CD8-positive, alpha-beta memory T cell (primary cell): ENCODE measurements at regions not wholly inside any gene's neighbourhood (a gene's known extent, or its start where the extent isn't known, plus 50 kb on each side); places are given as distances from the start of the nearest gene placed in this dataset.

ENCODE experiments used
- CTCF ChIA-PET: fragments of 350-600 bp; sonication (Branson Sonifier 250); formaldehyde crosslinking; loops from one replicate; lab custom pipeline; 2021; ENCODE audit warnings: antibody characterized with exemption; lab: Charles Lee
- POLR2A ChIA-PET: fragments of 350-600 bp; sonication (Branson Sonifier 250); formaldehyde crosslinking; loops from one replicate; lab custom pipeline; 2021; ENCODE audit warnings: antibody characterized with exemption; lab: Charles Lee
- DNase-seq, 5 donors: peaks; one replicate each; pipeline versions ENCODE4 v3.0.0 to v3.0.0-alpha.2; 2020 to 2022; ENCODE audit warnings: mixed read lengths in 1 of 5
- H3K27ac ChIP-seq: one replicate; pipeline ENCODE4 v1.7.0; 2013; ENCODE audit warnings: low read depth, mild to moderate bottlenecking, low read length, moderate library complexity
- H3K27me3 ChIP-seq: 2 replicates; pipeline ENCODE4 v1.7.0; 2013; ENCODE audit warnings: low read length, mild to moderate bottlenecking; ENCODE audit not compliant: insufficient read depth, poor library complexity, severe bottlenecking
- H3K36me3 ChIP-seq: 2 replicates; pipeline ENCODE4 v1.7.0; 2013; ENCODE audit warnings: mild to moderate bottlenecking, low read length, moderate library complexity; ENCODE audit not compliant: insufficient read depth
- H3K4me1 ChIP-seq: 2 replicates; pipeline ENCODE4 v1.7.0; 2013; ENCODE audit warnings: mild to moderate bottlenecking, low read length, moderate library complexity; ENCODE audit not compliant: insufficient read depth
- H3K4me3 ChIP-seq: 2 replicates; pipeline ENCODE4 v1.7.0; 2013; ENCODE audit warnings: mild to moderate bottlenecking, low read length
- H3K9me3 ChIP-seq: 2 replicates; pipeline ENCODE4 v1.7.0; 2013; ENCODE audit warnings: mild to moderate bottlenecking, low read length
- H3K27ac Mint-ChIP-seq, 8 donors: one replicate each; pipeline ENCODE4 v1.8.0; 2020 to 2021; ENCODE audit warnings: mixed read lengths in 8 of 8, mild to moderate bottlenecking in 6 of 8, inconsistent platforms in 3 of 8, moderate library complexity in 3 of 8
- H3K27me3 Mint-ChIP-seq, 2 donors: one replicate each; pipeline ENCODE4 v1.8.0; 2020 to 2021; ENCODE audit warnings: mixed read lengths in 2 of 2, mild to moderate bottlenecking in 1 of 2, moderate library complexity in 1 of 2
- H3K36me3 Mint-ChIP-seq, 3 donors: one replicate each; pipeline ENCODE4 v1.8.0; 2020 to 2021; ENCODE audit warnings: mixed read lengths in 3 of 3, inconsistent platforms in 1 of 3, mild to moderate bottlenecking in 1 of 3
- H3K4me1 Mint-ChIP-seq, 3 donors: one replicate each; pipeline ENCODE4 v1.8.0; 2020 to 2021; ENCODE audit warnings: mixed read lengths in 3 of 3, inconsistent platforms in 1 of 3, mild to moderate bottlenecking in 1 of 3
- H3K4me3 Mint-ChIP-seq, 7 donors: one replicate each; pipeline ENCODE4 v1.8.0; 2020 to 2021; ENCODE audit warnings: mixed read lengths in 7 of 7, mild to moderate bottlenecking in 6 of 7, moderate library complexity in 4 of 7, inconsistent platforms in 2 of 7
- H3K9me3 Mint-ChIP-seq, 5 donors: one replicate each; pipeline ENCODE4 v1.8.0; 2020 to 2022; ENCODE audit warnings: mixed read lengths in 5 of 5, mild to moderate bottlenecking in 3 of 5, moderate library complexity in 2 of 5, inconsistent platforms in 1 of 5

DNA sequence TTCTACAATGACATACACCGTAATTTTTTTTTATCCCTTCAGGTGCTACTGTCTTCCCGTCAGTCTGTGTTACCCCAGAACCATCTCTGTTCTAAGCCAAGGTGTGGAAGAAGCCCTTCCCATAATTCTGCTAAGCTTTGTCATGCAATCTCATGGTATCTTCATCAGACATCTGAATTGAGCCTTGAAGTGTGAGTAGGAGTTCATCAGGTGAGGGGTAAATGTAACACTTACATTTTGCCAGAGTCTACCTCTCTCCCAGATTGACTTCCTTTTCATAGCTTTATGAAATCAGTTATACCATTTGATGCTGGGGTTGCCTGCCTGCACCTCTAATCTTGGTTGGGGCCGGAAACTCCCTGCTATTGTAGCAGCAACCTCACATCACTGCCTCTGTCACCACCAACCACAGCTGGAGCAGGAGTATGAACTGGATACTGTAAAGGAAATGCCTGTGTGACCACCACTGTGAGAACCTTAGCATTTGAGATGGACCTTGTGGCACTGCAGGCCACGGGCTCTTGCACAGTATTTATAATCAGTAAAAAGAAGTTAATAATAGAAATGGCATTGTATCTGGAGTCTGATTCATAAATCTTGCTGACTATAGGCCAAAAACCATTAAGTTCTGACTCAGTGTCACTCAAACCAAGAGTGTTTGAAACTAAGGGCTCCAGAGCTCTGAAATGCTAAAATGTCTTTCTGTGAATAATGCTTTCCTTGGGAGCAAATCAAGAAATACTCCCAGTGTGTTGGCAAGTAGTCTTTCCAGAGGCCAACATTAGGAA, 58.7 kb upstream of the STK38L start:
- Mint-ChIP-seq H3K36me3 (peaks cover 0 to 5% (median 0%) of the 10 kb centered on the region in 3 donors), H3K27me3 (no peaks in the 10 kb centered on the region), H3K9me3 (no peaks in the 10 kb centered on the region), H3K27ac (peak overlapping the region in 5 of 8 donors; percentile 6 to 86 (median 48)), H3K4me3 (no peak overlapping the region), H3K4me1 (peaks cover 6 to 11% (median 10%) of the 10 kb centered on the region in 3 donors)
- Histone ChIP-seq H3K4me1 (no peaks in the 10 kb centered on the region), H3K27me3 (no peaks in the 10 kb centered on the region), H3K9me3 (no peaks in the 10 kb centered on the region), H3K36me3 (no peaks in the 10 kb centered on the region), H3K27ac (no peak overlapping the region), H3K4me3 (no peak overlapping the region)
- CTCF ChIA-PET, result no interaction called here
- peak in 3 of 5 donors; percentile 1 to 6 (median 2) for DNase-seq
- POLR2A ChIA-PET, result no interaction called here

DNA sequence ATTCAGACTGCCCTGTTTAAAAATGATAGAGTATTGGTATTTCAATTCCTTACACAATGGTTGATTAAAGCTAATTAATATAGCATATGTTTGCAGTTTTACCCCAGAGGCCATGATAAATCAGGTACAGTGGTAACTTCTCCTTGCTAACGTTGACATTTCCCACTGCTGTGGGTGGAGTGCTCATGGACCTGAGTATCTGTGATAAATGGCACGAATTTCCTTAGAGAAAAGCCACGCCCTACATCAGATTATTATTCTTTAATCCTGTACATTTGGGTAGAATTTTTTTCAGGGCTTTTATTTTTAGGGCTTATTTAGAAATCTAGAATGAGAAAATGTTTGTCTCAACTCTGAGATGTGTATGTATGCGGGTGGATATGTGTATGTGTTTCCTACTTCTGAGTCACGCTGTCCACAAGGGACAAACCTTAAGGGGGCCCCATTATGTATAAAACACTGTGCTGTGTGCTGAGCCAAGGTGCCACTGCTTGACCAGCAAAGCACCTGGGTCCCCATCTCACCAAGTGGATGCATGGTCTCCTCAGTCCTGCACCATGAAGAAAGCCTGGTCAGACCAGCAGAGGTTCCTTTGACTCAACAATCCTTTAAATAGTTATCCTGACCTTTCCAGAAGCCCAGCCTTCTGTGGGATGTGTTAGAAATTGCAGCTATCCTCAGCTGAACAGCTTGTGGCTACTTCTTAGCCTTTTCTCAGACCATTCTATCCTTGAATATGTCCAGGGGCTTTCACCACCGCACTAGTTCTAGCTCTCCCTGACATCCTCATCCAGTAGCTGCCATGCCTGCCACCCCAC, 57.9 kb upstream of the STK38L start:
- POLR2A ChIA-PET, result no interaction called here
- Mint-ChIP-seq H3K4me1 (peaks cover 6 to 11% (median 10%) of the 10 kb centered on the region in 3 donors), H3K27me3 (no peaks in the 10 kb centered on the region)

DNA sequence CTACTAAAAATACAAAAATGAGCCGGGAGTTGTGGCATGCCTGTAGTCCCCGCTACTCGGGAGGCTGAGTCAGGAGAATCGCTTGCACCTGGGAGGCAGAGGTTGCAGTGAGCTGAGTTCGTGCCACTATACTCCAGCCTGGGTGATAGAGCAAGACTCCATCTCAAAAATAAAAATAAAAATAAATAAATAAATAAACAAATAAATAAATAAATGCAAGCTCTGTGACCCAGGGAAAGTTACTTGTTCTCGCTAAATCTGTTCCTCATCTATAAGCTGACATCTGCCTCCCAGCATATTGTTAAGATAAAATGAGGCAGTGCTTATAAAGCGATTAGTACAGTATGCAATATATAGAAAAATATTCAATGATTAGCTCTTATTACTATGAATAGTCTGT, 56.4 kb upstream of the STK38L start:
- H3K9me3 Mint-ChIP-seq, result no peaks in the 10 kb centered on the region
- H3K4me1 ChIP-seq, result no peaks in the 10 kb centered on the region
- peaks cover 0 to 5% (median 0%) of the 10 kb centered on the region in 3 donors for H3K36me3 Mint-ChIP-seq
- DNase-seq, result no peak
- no peak overlapping the region for H3K4me3 ChIP-seq
- H3K27ac ChIP-seq, result no peak overlapping the region
- no peaks in the 10 kb centered on the region for H3K27me3 ChIP-seq
- ChIA-PET POLR2A (no interaction called here), CTCF (no interaction called here)
- no peaks in the 10 kb centered on the region for H3K27me3 Mint-ChIP-seq
- no peak overlapping the region for H3K4me3 Mint-ChIP-seq
- H3K36me3 ChIP-seq, result no peaks in the 10 kb centered on the region
- H3K9me3 ChIP-seq, result no peaks in the 10 kb centered on the region
- H3K27ac Mint-ChIP-seq, result no peak overlapping the region
- peaks cover 6 to 11% (median 10%) of the 10 kb centered on the region in 3 donors for H3K4me1 Mint-ChIP-seq

More for the DNA sequence above, 57.9 kb upstream of the STK38L start:
- no peaks in the 10 kb centered on the region for H3K9me3 ChIP-seq
- DNase-seq, result no peak
- Mint-ChIP-seq H3K9me3 (no peaks in the 10 kb centered on the region), H3K4me3 (no peak overlapping the region), H3K27ac (peak overlapping the region in 2 of 8 donors; percentile 45 to 59), H3K36me3 (peaks cover 0 to 5% (median 0%) of the 10 kb centered on the region in 3 donors)
- H3K4me1 ChIP-seq, result no peaks in the 10 kb centered on the region
- CTCF ChIA-PET, result no interaction called here
- H3K27ac ChIP-seq, result no peak overlapping the region
- H3K36me3 ChIP-seq, result no peaks in the 10 kb centered on the region
- H3K4me3 ChIP-seq, result no peak overlapping the region
- no peaks in the 10 kb centered on the region for H3K27me3 ChIP-seq

DNA sequence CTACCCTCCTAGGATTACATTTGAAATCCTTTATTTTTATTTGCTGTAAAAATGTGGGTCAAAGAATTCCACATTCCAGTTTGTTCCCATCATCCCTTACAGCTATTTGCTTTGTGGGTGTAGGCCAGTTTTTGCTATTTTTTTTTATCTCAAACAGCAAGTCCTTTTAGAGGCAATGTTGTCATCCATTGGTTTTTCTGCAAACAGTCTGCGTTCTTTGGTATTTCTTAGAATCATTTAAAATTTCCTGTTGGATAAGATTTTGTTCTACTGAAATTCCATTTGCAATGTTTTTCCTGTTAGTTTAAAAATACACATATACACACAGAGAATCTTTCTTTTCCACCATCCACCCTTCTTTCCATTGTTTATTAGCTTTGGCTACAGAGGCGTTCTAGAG, 53.3 kb upstream of the STK38L start:
- ChIA-PET POLR2A (no interaction called here), CTCF (no interaction called here)
- Histone ChIP-seq H3K36me3 (no peaks in the 10 kb centered on the region), H3K9me3 (no peaks in the 10 kb centered on the region), H3K27ac (no peak overlapping the region), H3K4me3 (no peak overlapping the region), H3K27me3 (no peaks in the 10 kb centered on the region), H3K4me1 (no peaks in the 10 kb centered on the region)
- H3K36me3 Mint-ChIP-seq, result peaks cover 0 to 5% (median 0%) of the 10 kb centered on the region in 3 donors
- H3K27me3 Mint-ChIP-seq, result no peaks in the 10 kb centered on the region
- no peaks in the 10 kb centered on the region for H3K9me3 Mint-ChIP-seq
- DNase-seq, result no peak
- H3K4me3 Mint-ChIP-seq, result no peak overlapping the region
- H3K4me1 Mint-ChIP-seq, result peaks cover 0 to 3% (median 1%) of the 10 kb centered on the region in 3 donors
- peak overlapping the region in 1 of 8 donors; percentile 48 for H3K27ac Mint-ChIP-seq

DNA sequence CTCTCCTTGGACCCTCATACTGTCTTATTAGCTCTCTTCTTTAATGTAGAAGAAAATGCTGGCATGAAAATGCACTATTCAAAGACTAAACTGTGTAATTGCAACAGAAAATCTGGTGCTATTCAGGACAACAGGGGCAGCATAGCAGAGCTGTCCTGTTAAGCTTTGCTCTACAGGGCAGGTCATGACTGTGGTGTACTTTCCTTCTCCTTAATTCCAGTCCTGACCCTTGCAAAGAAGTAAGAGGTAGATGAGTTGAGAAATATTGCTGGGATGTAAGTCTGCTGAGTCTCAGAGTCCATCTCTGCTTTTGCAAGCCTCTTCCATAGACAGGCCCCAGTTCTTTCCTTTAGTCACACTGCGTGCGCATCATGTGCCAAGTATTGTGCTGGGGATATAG, 52.6 kb upstream of the STK38L start:
- Mint-ChIP-seq H3K27ac (no peak overlapping the region), H3K4me1 (no peaks in the 10 kb centered on the region), H3K27me3 (no peaks in the 10 kb centered on the region), H3K9me3 (no peaks in the 10 kb centered on the region), H3K36me3 (peaks cover 0 to 5% (median 0%) of the 10 kb centered on the region in 3 donors), H3K4me3 (no peak overlapping the region)
- Histone ChIP-seq H3K27me3 (no peaks in the 10 kb centered on the region), H3K4me1 (no peaks in the 10 kb centered on the region), H3K27ac (no peak overlapping the region), H3K9me3 (no peaks in the 10 kb centered on the region), H3K4me3 (no peak overlapping the region), H3K36me3 (no peaks in the 10 kb centered on the region)
- ChIA-PET POLR2A (no interaction called here), CTCF (no interaction called here)
- DNase-seq, result no peak

DNA sequence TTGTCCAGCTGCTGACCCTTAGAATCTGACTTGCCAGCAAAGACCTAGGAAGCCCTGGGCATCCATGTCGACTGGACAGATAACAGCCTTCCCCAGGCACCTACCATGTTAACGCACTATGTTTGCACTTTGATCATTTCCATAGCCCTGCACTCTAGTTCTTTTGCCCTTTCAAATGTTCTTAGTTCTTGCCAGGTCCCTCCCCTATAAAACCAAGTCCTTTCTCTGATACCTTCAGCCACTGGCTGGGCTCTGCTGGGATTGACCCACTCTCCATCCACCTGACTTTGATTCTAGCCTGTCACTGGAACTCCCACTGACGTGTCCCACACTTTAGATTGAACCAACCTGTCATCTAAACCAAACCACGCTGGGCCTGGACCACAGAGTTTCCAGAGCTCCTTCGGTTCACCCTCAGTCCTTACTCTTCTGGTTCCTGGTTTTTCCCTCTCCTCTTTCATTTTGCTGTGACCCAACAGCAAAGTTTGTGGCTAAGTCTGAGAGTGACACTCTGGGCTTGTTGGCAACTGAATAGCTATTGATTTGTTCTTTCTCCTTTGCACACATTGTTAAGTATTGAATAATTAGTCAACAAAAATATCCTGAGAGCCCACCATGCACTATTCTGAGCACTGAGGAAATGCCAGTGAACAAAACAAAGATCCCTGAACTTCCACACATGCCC, 51.8 kb upstream of the STK38L start:
- ChIA-PET CTCF (no interaction called here), POLR2A (no interaction called here)
- no peak for DNase-seq
- H3K27ac Mint-ChIP-seq, result no peak overlapping the region
- H3K27ac ChIP-seq, result no peak overlapping the region
- no peak overlapping the region for H3K4me3 ChIP-seq
- no peaks in the 10 kb centered on the region for H3K4me1 ChIP-seq
- no peaks in the 10 kb centered on the region for H3K36me3 ChIP-seq
- peaks cover 0 to 5% (median 0%) of the 10 kb centered on the region in 3 donors for H3K36me3 Mint-ChIP-seq
- H3K27me3 ChIP-seq, result no peaks in the 10 kb centered on the region
- H3K4me3 Mint-ChIP-seq, result no peak overlapping the region
- no peaks in the 10 kb centered on the region for H3K9me3 Mint-ChIP-seq
- no peaks in the 10 kb centered on the region for H3K4me1 Mint-ChIP-seq
- H3K27me3 Mint-ChIP-seq, result no peaks in the 10 kb centered on the region
- no peaks in the 10 kb centered on the region for H3K9me3 ChIP-seq

DNA sequence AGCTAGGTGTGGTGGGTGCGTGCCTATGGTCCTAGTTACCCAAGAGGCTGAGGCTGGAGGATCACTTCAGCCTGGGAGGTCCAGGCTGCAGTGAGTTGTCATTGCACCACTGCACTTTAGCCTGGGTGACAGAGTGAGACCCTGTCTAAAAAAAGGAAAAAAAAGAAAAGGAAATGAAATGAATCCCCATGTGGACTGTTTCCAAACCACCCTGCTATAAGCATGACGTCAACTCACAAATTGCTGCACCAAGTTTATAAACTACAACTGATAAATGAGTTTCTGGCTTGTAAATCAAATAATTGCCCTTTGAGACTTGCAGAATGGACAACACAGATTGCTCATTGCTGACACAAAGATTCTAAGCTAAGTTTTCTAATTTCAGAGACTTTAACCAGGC, 51.0 kb upstream of the STK38L start:
- POLR2A ChIA-PET, result no interaction called here
- no peaks in the 10 kb centered on the region for H3K27me3 Mint-ChIP-seq

More for the DNA sequence above, 51.0 kb upstream of the STK38L start:
- peaks cover 0 to 5% (median 0%) of the 10 kb centered on the region in 3 donors for H3K36me3 Mint-ChIP-seq
- Histone ChIP-seq H3K27me3 (no peaks in the 10 kb centered on the region), H3K4me3 (no peak overlapping the region), H3K27ac (no peak overlapping the region), H3K4me1 (no peaks in the 10 kb centered on the region), H3K9me3 (no peaks in the 10 kb centered on the region), H3K36me3 (no peaks in the 10 kb centered on the region)
- H3K9me3 Mint-ChIP-seq, result no peaks in the 10 kb centered on the region
- no peak overlapping the region for H3K27ac Mint-ChIP-seq
- H3K4me3 Mint-ChIP-seq, result no peak overlapping the region
- no peaks in the 10 kb centered on the region for H3K4me1 Mint-ChIP-seq
- no peak for DNase-seq
- CTCF ChIA-PET, result no interaction called here
